ENCODE measurements at regions not wholly inside any gene's neighbourhood (a gene's known extent, or its start where the extent isn't known, plus 50 kb on each side); places are given as distances from the start of the nearest gene placed in this dataset.

DNA sequence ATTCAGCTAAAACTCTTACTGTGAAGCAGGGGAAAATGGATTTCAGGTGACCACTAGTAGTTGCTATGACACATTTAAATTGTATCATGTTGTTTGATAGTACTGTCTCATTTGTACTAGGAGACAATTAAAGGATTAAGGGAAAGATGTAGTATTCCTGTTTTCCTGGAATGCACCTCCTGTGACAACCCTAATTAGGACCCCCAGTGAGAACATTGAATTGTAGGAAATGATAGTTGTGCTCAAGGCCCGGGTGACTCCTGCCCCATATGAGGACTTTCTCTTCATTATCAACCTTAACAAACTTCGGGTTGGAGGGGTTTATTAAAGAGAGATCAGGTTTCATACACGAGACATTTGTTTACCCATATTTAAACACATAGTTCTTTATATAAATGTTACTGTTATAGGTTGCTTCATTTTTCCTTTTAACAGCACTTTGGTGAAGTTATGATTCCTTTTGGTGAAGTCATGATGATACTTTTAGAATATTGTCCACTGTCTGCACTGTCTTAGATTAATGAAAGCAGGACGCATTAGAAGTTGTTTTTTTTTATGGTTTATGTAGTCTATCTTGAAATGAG lies 392.6 kb upstream of the NAALADL2 start:
- Histone ChIP-seq H3K27me3 (replicated peaks; ENCODE audit: insufficient read depth, low read depth, low read length, poor library complexity) (no peaks in the 10 kb centered on the region), H3K9me3 (ENCODE audit: low read depth, low read length, poor library complexity, severe bottlenecking) (no peaks in the 10 kb centered on the region), H3K4me3 (ENCODE audit: low read depth, low read length, poor library complexity, severe bottlenecking) (no peak overlapping the region), H3K4me1 (ENCODE audit: insufficient read depth, low read length, poor library complexity, severe bottlenecking) (no peaks in the 10 kb centered on the region), H3K27ac (ENCODE audit: low read depth, low read length, poor library complexity, severe bottlenecking) (no peak overlapping the region), H3K36me3 (ENCODE audit: insufficient read depth, low read length, poor library complexity, severe bottlenecking) (no peaks in the 10 kb centered on the region)
- intact Hi-C loops (cut with micrococcal nuclease; ENCODE audit: unreplicated experiment), result no loop called here
- DNase-seq (ENCODE audit: low spot score), result peak; percentile 33
- ChIA-PET POLR2A (ENCODE audit: low non-redundant PET) (no interaction called here), CTCF (no interaction called here)
- no peak for TF ChIP-seq EZH2 (IDR thresholded peaks at IDR 0.05; ENCODE audit: borderline replicate concordance, low read depth, low read length, poor library complexity, severe bottlenecking)
- TF ChIP-seq, protein P1, sequence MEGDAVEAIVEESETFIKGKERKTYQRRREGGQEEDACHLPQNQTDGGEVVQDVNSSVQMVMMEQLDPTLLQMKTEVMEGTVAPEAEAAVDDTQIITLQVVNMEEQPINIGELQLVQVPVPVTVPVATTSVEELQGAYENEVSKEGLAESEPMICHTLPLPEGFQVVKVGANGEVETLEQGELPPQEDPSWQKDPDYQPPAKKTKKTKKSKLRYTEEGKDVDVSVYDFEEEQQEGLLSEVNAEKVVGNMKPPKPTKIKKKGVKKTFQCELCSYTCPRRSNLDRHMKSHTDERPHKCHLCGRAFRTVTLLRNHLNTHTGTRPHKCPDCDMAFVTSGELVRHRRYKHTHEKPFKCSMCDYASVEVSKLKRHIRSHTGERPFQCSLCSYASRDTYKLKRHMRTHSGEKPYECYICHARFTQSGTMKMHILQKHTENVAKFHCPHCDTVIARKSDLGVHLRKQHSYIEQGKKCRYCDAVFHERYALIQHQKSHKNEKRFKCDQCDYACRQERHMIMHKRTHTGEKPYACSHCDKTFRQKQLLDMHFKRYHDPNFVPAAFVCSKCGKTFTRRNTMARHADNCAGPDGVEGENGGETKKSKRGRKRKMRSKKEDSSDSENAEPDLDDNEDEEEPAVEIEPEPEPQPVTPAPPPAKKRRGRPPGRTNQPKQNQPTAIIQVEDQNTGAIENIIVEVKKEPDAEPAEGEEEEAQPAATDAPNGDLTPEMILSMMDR (conservative IDR thresholded peaks at IDR 0.05; ENCODE audit: low read depth, low read length), result no peak
- BruUV-seq (replicated peaks), result no TSS peak

DNA sequence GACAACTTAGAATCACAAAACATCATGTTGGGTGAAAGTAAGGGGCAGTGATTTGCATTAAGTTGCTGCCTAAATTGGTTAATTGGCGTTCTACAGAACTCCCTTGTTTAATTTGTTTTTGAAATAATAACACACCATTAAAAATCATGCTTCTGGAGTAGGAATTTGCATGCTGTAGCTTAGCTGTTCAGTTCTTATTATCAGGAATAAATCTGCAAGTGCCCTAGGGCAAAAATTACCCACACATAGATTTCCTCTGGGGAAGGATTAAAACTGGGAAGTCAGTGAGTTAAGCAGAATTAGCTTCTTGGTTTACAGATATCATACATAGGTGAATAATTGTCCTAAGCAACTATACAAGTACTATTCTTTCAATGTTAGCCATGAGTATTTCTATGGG lies 381.6 kb upstream of the NAALADL2 start:
- POLR2A ChIA-PET (ENCODE audit: low non-redundant PET), result no interaction called here

DNA sequence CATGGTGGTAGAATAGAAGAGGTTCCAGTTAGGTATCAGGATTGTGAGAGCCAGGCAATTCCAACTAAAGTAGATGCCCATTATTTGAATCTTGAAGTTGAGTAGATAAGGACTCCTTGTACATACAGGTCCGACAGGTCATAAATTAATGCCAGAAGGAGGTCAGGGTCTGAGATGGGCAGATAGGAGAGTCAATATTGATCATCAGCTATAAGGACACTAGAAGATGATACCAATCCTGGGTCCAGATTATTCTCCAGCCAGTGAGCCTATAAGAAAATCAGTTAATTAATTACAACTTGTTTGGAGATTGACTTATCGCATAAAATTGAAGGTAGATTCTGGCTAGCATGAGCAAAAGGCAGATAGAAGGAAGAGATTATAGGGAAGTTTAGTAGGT lies 378.4 kb upstream of the NAALADL2 start:
- TF ChIP-seq EZH2 (IDR thresholded peaks at IDR 0.05; ENCODE audit: borderline replicate concordance, low read depth, low read length, poor library complexity, severe bottlenecking), result no peak
- TF ChIP-seq, protein P1 (conservative IDR thresholded peaks at IDR 0.05; ENCODE audit: low read depth, low read length), result no peak
- CTCF ChIA-PET, result no interaction called here
- BruUV-seq (replicated peaks), result no TSS peak
- Histone ChIP-seq H3K27ac (ENCODE audit: low read depth, low read length, poor library complexity, severe bottlenecking) (no peak overlapping the region), H3K9me3 (ENCODE audit: low read depth, low read length, poor library complexity, severe bottlenecking) (no peaks in the 10 kb centered on the region), H3K27me3 (replicated peaks; ENCODE audit: insufficient read depth, low read depth, low read length, poor library complexity) (no peaks in the 10 kb centered on the region), H3K4me3 (ENCODE audit: low read depth, low read length, poor library complexity, severe bottlenecking) (no peak overlapping the region), H3K36me3 (ENCODE audit: insufficient read depth, low read length, poor library complexity, severe bottlenecking) (no peaks in the 10 kb centered on the region), H3K4me1 (ENCODE audit: insufficient read depth, low read length, poor library complexity, severe bottlenecking) (no peaks in the 10 kb centered on the region)
- intact Hi-C loops (cut with micrococcal nuclease; ENCODE audit: unreplicated experiment), result no loop called here
- POLR2A ChIA-PET (ENCODE audit: low non-redundant PET), result no interaction called here
- no peak for DNase-seq (ENCODE audit: low spot score)

More for the DNA sequence above, 381.6 kb upstream of the NAALADL2 start:
- H3K36me3 ChIP-seq (ENCODE audit: insufficient read depth, low read length, poor library complexity, severe bottlenecking), result no peaks in the 10 kb centered on the region
- CTCF ChIA-PET, result no interaction called here
- H3K4me3 ChIP-seq (ENCODE audit: low read depth, low read length, poor library complexity, severe bottlenecking), result no peak overlapping the region
- no peak for TF ChIP-seq EZH2 (IDR thresholded peaks at IDR 0.05; ENCODE audit: borderline replicate concordance, low read depth, low read length, poor library complexity, severe bottlenecking)
- TF ChIP-seq, protein P1 (conservative IDR thresholded peaks at IDR 0.05; ENCODE audit: low read depth, low read length), result no peak
- H3K27me3 ChIP-seq (replicated peaks; ENCODE audit: insufficient read depth, low read depth, low read length, poor library complexity), result no peaks in the 10 kb centered on the region
- no peak for DNase-seq (ENCODE audit: low spot score)
- no peaks in the 10 kb centered on the region for H3K9me3 ChIP-seq (ENCODE audit: low read depth, low read length, poor library complexity, severe bottlenecking)
- intact Hi-C loops (cut with micrococcal nuclease; ENCODE audit: unreplicated experiment), result no loop called here
- BruUV-seq (replicated peaks), result no TSS peak
- no peaks in the 10 kb centered on the region for H3K4me1 ChIP-seq (ENCODE audit: insufficient read depth, low read length, poor library complexity, severe bottlenecking)
- H3K27ac ChIP-seq (ENCODE audit: low read depth, low read length, poor library complexity, severe bottlenecking), result no peak overlapping the region

Measured in A673 (cell line).